Activated CD4-positive, alpha-beta T cell treated with anti-CD3 and anti-CD28 coated beads for 4 hours (primary cell): ENCODE measurements at regions not wholly inside any gene's neighbourhood (a gene's known extent, or its start where the extent isn't known, plus 50 kb on each side); places are given as distances from the start of the nearest gene placed in this dataset.

Source experiments
- DNase-seq, 2 donors: peaks; one replicate each; pipeline ENCODE4 v3.0.0-alpha.2; 2020

DNA sequence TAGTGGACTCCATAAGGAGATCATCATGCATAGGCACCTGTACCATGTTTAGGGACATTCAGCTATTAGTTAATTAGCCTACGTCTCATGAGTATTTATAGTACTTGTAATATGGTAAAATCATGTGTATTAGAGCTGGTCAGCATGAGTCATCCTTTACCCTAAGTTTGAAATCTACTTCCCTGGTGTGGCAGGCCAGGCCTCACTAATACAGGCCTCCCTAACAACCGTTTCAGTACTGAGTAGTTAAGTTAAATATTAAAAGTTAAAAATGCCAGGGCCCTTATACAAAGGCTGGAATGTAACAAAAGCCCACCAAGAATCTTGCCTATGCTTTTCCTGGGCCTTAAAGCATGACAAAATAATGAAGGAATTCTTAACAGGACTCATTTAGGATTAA is 356.3 kb upstream of the DPYD start:
- DNase-seq, result no peak

GRCh38 chr1:98276514-98276913 is 355.7 kb upstream of the DPYD start:
- no peak for DNase-seq

GRCh38 chr1:98268316-98268715 is 347.5 kb upstream of the DPYD start:
- no peak for DNase-seq

DNA sequence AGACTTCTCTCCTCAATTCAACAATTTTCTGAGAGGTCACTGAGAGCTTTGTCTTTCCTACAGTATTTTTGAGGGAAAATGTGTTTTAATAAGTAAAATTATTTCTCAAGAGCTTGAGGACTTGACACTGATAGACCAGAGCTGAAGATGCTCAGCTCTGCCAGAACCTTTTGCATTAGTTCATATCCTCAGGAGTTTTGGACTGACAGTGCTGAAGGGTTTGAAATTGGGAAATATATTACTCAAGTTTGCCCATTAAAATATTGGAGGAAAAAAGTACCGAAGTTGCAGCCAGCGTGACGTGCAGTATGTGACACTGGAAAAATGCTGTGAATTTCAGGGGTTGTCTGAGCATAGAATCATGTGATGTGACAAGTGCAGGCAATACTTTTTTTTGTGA is 346.6 kb upstream of the DPYD start:
- no peak for DNase-seq

- no peak for DNase-seq
Observed at GRCh38 chr1:98264727-98265126, 343.9 kb upstream of the DPYD start.

GRCh38 chr1:98260839-98261238 is 340.0 kb upstream of the DPYD start:
- DNase-seq, result no peak

- DNase-seq, result no peak
Observed at GRCh38 chr1:98260412-98260811, 339.6 kb upstream of the DPYD start.

GRCh38 chr1:98256700-98257099 is 335.9 kb upstream of the DPYD start:
- DNase-seq, result no peak

DNA sequence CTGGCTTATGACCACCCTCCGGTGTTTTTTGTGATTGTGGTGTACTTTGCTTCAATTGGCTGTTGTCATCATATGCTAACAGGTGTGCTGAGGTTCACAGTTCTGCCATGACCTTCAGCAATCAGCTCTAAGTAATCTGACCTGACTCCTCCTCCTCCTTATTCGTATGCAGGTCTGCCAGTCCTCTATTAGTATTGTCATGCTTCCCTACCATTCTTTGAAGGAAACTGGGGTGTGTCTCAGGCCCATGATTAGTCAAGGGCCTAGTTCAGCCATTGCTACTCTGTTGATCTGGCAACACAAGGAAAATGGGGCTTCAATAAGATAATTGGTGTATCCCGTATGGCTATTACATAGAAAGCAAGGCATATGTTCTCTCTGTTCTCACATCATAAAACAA is 332.3 kb upstream of the DPYD start:
- no peak for DNase-seq

DNA sequence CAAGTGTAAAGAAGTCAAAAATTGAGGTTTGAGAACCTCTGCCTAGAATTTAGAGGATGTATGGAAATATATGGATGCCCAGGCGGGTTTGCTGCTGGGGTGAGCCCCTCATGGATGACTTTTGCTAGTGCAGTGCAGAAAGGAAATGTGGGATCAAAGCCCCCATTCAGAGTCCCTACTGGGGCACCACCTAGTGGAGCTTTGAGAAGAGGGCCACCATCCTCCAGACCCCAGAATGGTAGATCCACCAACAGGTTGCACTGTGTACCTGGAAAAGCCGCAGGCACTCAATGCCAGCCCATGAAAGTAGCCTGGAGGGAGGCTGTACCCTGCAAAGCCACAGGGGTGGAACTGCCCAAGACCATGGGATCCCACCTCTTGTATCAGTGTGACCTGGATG is 330.7 kb upstream of the DPYD start:
- no peak for DNase-seq

GRCh38 chr1:98232678-98233077 is 311.8 kb upstream of the DPYD start:
- no peak for DNase-seq

DNA sequence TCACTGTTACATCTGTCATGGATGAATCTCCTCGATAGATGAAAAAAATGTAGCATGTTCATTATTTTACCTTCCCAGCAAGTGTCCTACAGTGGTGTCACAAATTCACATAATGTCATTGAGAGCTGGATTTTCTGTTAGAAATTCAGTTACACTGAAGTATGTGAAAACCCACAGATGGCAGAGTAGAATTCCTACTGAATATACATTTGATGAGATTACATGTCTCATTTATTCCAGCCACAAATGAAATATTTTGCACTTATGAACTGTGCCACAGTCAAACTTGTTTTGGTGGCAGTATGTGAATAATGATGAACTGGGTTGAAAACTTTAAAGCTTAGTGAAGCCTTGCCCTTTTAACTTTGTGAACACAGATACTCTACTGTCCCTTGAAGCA is 301.9 kb upstream of the DPYD start:
- no peak for DNase-seq

DNA sequence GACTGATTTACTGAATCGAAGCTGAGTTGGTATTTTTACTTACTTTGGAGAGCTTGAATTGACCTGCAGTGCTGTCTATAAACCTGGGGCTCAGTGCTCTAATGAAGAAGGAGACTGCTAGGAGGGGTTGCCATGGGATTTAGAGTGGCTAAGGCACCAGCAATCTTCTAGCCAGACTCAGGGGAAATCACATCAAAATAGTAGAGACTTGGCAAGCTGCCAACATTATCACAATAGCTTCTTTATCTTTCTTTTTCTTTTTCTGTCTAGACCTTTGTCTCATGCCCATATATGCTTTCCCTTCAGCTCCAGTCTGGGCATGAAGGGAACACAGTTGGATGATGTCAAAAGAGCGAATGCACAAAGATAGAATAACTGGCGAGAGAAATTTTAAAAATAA is 301.1 kb upstream of the DPYD start:
- DNase-seq, result no peak

- DNase-seq, result no peak
Observed at GRCh38 chr1:98217601-98218000, 296.8 kb upstream of the DPYD start.

- no peak for DNase-seq
Observed at GRCh38 chr1:98216304-98216703, 295.5 kb upstream of the DPYD start.

GRCh38 chr1:98211271-98211845 is 290.5 kb upstream of the DPYD start:
- no peak for DNase-seq

DNA sequence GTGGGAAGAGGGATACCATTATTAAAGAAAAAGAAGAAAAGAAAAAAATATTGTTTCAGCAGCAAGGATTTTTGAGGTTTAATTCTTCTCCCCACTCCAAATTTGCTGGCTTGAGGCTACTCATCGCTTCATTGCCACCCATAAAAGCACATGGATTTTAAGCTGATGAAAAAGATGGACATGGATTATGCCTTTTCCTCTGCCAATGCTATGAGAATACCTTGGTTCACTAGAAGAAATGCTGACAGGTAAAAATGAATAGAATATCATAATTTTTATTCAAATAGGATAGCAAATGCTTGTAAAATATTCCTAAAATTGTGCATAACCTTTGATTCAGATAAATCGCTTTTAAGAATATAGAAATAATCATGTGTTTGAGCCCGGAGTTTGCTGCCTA is 289.7 kb upstream of the DPYD start:
- no peak for DNase-seq

- no peak for DNase-seq
Observed at GRCh38 chr1:98210064-98210463, 289.2 kb upstream of the DPYD start.

- no peak for DNase-seq
Observed at GRCh38 chr1:98205291-98206017, 284.6 kb upstream of the DPYD start.

GRCh38 chr1:98203466-98203865 is 282.6 kb upstream of the DPYD start:
- no peak for DNase-seq

DNA sequence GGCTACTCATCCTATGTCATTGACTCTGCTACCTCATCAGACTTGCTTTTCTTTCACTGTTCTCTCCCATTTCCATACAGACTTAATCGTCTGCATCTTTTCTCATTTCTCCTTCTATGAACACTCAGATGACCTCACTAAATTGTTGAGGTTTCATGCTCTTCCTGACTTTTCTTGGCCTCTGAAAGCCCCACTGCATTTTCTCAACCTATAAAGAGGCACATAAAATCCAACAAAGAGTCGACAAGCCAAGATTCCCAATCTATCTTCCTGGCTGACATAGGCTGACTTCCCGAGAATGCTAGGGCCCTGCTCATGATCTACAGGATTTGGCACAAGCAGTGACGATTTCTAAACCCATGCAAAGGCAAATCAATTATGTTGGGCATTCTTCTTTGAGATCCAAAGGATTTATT is 280.8 kb upstream of the DPYD start:
- no peak for DNase-seq

- DNase-seq, result no peak
Observed at GRCh38 chr1:98197356-98197755, 276.5 kb upstream of the DPYD start.

- DNase-seq, result no peak
Observed at GRCh38 chr1:98196012-98196411, 275.2 kb upstream of the DPYD start.

DNA sequence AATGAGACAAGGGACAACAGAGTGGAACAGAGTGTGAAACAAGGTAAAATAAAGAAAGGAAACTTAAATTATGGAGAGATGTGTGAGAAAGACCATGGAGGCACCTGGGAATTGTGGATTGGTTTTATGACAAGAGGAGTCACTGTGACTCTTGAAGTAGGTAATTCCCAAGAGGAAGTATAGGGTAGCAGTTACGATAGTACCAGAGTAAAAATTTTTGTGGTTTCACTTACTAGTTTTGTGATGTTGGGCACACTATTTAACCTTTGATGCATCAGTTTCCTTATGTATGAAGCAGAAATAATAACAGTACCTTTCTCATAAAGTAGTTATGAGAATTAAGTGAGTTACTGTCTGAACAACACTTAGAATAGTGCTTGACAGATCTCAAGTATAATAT is 267.9 kb upstream of the DPYD start:
- no peak for DNase-seq

- no peak for DNase-seq
Observed at GRCh38 chr1:98184856-98185255, 264.0 kb upstream of the DPYD start.
